Esophagus muscularis mucosa (tissue), 3 donors: ENCODE measurements at regions not wholly inside any gene's neighbourhood (a gene's known extent, or its start where the extent isn't known, plus 50 kb on each side); places are given as distances from the start of the nearest gene placed in this dataset.

ENCODE experiments used
- POLR2AphosphoS5 ChIP-seq, 2 donors: sonication (generic); formaldehyde crosslinking; IDR thresholded peaks; one replicate each; pipeline ENCODE4 v1.6.1; 2017; ENCODE audit warnings: antibody characterized with exemption in 2 of 2
- TF ChIP-seq, protein P1 (sequence below), 3 experiments: fragments of 200-600 bp in 2 of 3; fragments of 450-650 bp in 1 of 3; sonication (generic) in 2 of 3; IDR thresholded peaks; one replicate each; pipeline ENCODE4 v1.5.1; 2017 to 2019; ENCODE audit warnings: antibody characterized with exemption in 3 of 3, mild to moderate bottlenecking in 2 of 3, moderate library complexity in 1 of 3

DNA sequence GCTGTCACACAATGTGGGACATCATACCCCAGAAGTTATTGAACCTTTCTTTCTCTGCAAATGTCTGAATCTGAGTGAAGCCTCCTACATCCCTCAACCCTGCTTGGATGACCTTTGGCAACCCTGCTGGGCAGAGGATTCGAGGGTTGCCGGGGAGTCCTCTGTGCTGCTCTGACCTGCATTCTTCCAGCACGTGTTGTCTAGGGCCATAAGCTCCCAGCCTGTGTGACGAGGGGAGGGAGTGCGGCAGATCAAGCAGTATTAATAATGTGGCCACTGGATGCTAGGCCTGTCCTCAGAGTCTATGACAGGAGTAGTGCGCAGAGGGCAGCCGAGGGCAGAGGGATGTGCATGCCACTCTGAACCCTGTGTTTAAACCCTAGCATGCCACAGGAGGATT is 58.8 kb downstream of the RPL37A start:
- TF ChIP-seq POLR2AphosphoS5 (IDR thresholded peaks at IDR 0.05), result no peak
- TF ChIP-seq, protein P1, sequence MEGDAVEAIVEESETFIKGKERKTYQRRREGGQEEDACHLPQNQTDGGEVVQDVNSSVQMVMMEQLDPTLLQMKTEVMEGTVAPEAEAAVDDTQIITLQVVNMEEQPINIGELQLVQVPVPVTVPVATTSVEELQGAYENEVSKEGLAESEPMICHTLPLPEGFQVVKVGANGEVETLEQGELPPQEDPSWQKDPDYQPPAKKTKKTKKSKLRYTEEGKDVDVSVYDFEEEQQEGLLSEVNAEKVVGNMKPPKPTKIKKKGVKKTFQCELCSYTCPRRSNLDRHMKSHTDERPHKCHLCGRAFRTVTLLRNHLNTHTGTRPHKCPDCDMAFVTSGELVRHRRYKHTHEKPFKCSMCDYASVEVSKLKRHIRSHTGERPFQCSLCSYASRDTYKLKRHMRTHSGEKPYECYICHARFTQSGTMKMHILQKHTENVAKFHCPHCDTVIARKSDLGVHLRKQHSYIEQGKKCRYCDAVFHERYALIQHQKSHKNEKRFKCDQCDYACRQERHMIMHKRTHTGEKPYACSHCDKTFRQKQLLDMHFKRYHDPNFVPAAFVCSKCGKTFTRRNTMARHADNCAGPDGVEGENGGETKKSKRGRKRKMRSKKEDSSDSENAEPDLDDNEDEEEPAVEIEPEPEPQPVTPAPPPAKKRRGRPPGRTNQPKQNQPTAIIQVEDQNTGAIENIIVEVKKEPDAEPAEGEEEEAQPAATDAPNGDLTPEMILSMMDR (IDR thresholded peaks at IDR 0.05), result no peak
